Heart right ventricle (tissue), 16 donors: ENCODE measurements at regions not wholly inside any gene's neighbourhood (a gene's known extent, or its start where the extent isn't known, plus 50 kb on each side); places are given as distances from the start of the nearest gene placed in this dataset.

Experiments
- ATAC-seq, 8 donors: fragments of 200-7000 bp; cut with Tn5 transposase; one replicate each; pipeline ENCODE4 v1.9.1; 2020; ENCODE audit warnings: mild to moderate bottlenecking in 8 of 8, moderate library complexity in 8 of 8, moderate number of reproducible peaks in 1 of 8
- DNase-seq, 2 donors: peaks; one replicate each; pipeline ENCODE4 v3.0.0-alpha.2; 2020
- H3K27ac ChIP-seq, 10 donors: fragments of 200-600 bp; sonication (generic) in 2 of 10; one replicate each; pipeline versions ENCODE4 v1.5.0 to v1.8.0; 2020 to 2022; ENCODE audit warnings: mild to moderate bottlenecking in 3 of 10
- H3K27me3 ChIP-seq, 7 donors: fragments of 200-600 bp; one replicate each; pipeline ENCODE4 v1.8.0; 2021 to 2022; ENCODE audit warnings: mild to moderate bottlenecking in 2 of 7
- H3K36me3 ChIP-seq, 9 donors: fragments of 200-600 bp; sonication (generic) in 1 of 9; one replicate each; pipeline versions ENCODE4 v1.5.0 to v1.8.0; 2020 to 2022; ENCODE audit warnings: mild to moderate bottlenecking in 2 of 9
- H3K4me1 ChIP-seq, 9 donors: fragments of 200-600 bp; sonication (generic) in 1 of 9; one replicate each; pipeline versions ENCODE4 v1.5.0 to v1.8.0; 2020 to 2022; ENCODE audit warnings: mild to moderate bottlenecking in 4 of 9
- H3K4me3 ChIP-seq, 10 donors: fragments of 200-600 bp; sonication (generic) in 2 of 10; one replicate each; pipeline versions ENCODE4 v1.5.0 to v1.8.0; 2020 to 2022; ENCODE audit warnings: mild to moderate bottlenecking in 7 of 10, moderate library complexity in 2 of 10
- H3K9me3 ChIP-seq, 11 donors: fragments of 200-600 bp in 10 of 11; sonication (generic) in 2 of 11; one replicate each; pipeline versions ENCODE4 v1.5.0 to v1.8.0; 2013 to 2022; ENCODE audit warnings: mild to moderate bottlenecking in 2 of 11, control low read depth in 1 of 11, moderate library complexity in 1 of 11
- CTCF ChIP-seq, 9 donors: fragments of 200-600 bp; sonication (generic) in 2 of 9; IDR thresholded peaks; one replicate each; pipeline versions ENCODE4 v1.5.0 to v1.8.0; 2021 to 2022; ENCODE audit warnings: antibody characterized with exemption in 9 of 9, mild to moderate bottlenecking in 5 of 9, moderate library complexity in 1 of 9
- WGBS, 2 donors: extraction: QIAGEN DNeasy Blood & Tissue Kit; methylation state at CpG; one replicate each; pipeline ENCODE4 v1.1.7; 2013; ENCODE audit warnings: inconsistent platforms in 1 of 2; 5-methylcytosine and 5-hydroxymethylcytosine counted together
- intact Hi-C, 10 donors: fragments of 100-400 bp; cut with DNase I; formaldehyde crosslinking; loops; one replicate each; pipeline versions ENCODE4 v1.11.1 to v1.14.2; 2022
- donor health status: Arrhythmogenic right ventricular cardiomyopathy.
- donor health status: ischemic (EF 13 %, LVEDD 7.1; RV severe dilation, severe dysfunction).
- donor health status: healthy with polysubstance abuse.
- donor health status: DM: no; HTN: yes; CAD: no.
- donor health status: DM: no; HTN: no; CAD: no.
- donor health status: ischemic (EF 25% LVEDD 6.9; RV normal size, moderate dysfunction).
- donor health status: ischemic (EF 25% LVEDD 5.7; RV mildly dilated, moderate dysfunction).
- donor health status: healthy.
- donor health status: DM: yes; HTN: yes; CAD: no.
- donor health status: Ischemic cardiomyopathy.
- donor health status: ischemic (EF 35%, LVEDD 5.7; RV mildly dilated, moderate dysfunction).
- donor health status: nonischemic (EF 11% LVEDD 7.7; RV severe dilation, severe dysfunction).
- donor health status: DM: yes; HTN: yes; CAD: no.
- donor health status: PGD.
- donor health status: ischemic (EF 29% LVEDD 5.4; RV normal size, mild dysfunction).
- donor health status: nonischemic (EF 23%, LVEDD 6.1; RV moderate dilation, normal function).

DNA sequence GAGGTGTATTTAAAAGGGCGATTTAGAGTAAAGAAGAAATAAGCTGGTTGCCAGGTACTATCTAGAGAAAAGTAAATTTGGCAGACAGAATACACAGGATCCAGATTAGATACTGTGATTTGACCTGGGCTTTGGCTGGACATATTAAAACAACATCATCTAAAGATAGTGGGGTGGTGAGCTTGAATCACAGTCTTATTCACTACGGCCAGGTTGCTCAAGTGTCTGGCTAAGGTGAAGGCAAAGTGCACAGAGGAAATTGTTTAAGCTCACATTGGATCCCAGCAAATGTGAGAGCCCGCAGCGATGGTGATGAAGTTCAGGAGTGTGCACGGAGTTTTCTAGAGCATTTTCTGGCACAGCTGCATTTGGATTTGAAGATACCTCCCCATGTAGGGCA, 398.2 kb upstream of the MEF2C start:
- H3K27me3 ChIP-seq = no peaks in the 10 kb centered on the region
- H3K36me3 ChIP-seq = no peaks in the 10 kb centered on the region
- DNase-seq (no peak), ATAC-seq (no peak)
- H3K27ac ChIP-seq = no peak overlapping the region
- TF ChIP-seq CTCF (IDR thresholded peaks at IDR 0.05) = no peak
- intact Hi-C loops = no loop called here
- WGBS, 2 donors = 76 to 78% methylated on average over 5 of the region's 5 CpGs
- H3K4me1 ChIP-seq = no peaks in the 10 kb centered on the region
- no peak overlapping the region for H3K4me3 ChIP-seq
- H3K9me3 ChIP-seq = no peaks in the 10 kb centered on the region

DNA sequence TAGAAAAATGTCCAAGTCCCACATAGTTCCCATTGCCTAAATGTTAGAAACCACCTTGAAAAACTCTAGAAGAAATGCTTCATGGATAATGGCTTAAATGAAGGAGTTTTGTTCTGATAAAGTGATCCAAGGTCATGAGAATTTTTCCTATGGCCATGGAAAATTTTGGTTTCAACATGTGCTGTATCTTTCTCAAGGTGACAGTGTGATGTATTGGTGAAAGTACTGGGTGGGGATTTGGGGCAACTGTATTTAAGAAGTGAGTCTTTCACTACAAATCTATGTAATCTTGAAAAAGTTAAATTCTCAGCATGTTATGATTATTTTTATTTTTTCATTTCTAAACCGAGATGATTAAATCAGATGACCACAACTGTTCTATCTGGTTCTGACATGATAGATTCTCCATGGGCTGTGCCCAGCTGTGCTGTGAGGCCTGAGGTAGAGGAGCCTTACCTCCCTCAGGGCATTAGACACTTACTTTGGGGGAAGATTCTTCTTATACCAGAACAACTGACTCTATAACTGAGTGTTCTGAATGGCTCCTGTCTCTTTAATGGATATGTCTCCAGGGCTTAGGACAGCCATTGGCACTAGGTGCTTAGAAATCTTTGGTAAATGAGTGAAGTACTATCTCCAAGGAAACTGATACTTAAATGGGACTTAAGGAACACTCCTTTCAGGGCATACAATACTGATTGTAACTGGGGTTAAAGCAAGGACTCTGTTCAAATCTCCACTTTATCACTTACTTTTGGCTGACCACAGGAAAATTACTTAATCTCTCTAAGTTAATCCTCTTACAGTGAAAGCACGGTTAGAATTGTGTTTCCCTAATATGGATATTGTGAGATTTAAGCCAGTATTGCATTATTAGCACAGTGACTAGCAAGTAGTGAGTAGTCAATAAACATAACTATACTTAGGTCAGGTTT, 397.4 kb upstream of the MEF2C start:
- no peaks in the 10 kb centered on the region for H3K9me3 ChIP-seq
- no peaks in the 10 kb centered on the region for H3K27me3 ChIP-seq
- no peak for DNase-seq
- no peaks in the 10 kb centered on the region for H3K4me1 ChIP-seq
- H3K4me3 ChIP-seq = no peak overlapping the region
- no peak overlapping the region for H3K27ac ChIP-seq
- TF ChIP-seq CTCF (IDR thresholded peaks at IDR 0.05) = no peak
- intact Hi-C loops = no loop called here
- no peaks in the 10 kb centered on the region for H3K36me3 ChIP-seq
- 64 to 77% methylated on average over 2 of the region's 2 CpGs for WGBS, 2 donors
- ATAC-seq = no peak

DNA sequence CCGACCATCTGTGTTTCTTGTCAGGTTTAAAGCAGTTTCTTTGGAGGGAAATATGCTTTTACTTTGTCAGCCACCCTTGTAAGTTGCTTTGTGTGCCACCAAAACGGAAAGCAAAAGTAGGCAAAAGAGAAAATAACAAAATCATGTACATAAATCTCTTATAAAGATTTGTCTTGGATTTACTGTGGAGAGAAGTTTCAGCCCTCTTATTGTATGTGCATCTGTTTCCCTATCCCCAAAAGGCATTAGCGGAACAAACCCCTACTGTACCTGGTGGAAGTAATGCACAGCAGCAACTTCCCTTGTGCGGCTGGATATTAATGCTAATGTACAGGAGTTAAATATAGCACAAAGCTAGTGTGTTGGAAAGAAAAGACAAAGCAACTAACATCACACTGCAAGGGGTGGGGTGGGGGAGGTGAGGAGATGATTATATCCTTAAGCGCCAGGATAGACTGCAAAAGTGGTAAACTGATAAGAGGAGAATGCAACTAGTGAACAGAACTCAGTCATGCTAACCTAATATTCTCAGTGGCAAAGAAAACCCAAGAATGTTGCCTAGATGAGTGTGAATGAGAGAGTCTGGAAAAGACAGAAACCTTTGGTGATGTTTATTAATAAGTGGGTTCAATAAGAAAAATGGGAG, 396.5 kb upstream of the MEF2C start:
- Histone ChIP-seq H3K9me3 (no peaks in the 10 kb centered on the region), H3K36me3 (no peaks in the 10 kb centered on the region), H3K27ac (no peak overlapping the region), H3K4me3 (no peak overlapping the region), H3K4me1 (no peaks in the 10 kb centered on the region), H3K27me3 (no peaks in the 10 kb centered on the region)
- no peak for TF ChIP-seq CTCF (IDR thresholded peaks at IDR 0.05)
- ATAC-seq (no peak), DNase-seq (no peak)
- 75 to 76% methylated on average over 5 of the region's 5 CpGs for WGBS, 2 donors
- intact Hi-C loops = no loop called here

DNA sequence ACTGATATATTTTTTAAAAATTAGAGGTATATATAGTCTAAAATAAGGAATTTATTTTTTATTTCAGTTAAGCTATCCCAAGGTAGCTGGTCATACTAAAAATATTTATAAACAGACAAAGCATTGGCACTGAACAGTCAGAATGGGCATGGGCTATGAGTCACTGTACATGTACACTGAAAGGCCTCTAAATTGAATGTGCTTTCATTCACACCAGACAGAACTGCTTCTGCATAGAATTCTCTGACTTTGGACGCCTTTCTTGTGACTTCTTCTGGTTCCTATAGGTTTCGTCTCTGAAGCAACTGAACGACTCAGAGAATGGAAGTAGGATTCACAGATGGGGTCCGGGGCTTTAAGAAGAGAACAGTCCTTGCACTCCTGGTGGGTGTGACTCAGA, 394.8 kb upstream of the MEF2C start:
- Histone ChIP-seq H3K9me3 (no peaks in the 10 kb centered on the region), H3K4me1 (no peaks in the 10 kb centered on the region), H3K36me3 (no peaks in the 10 kb centered on the region), H3K27me3 (no peaks in the 10 kb centered on the region), H3K4me3 (no peak overlapping the region), H3K27ac (no peak overlapping the region)
- intact Hi-C loops = no loop called here
- no peak for TF ChIP-seq CTCF (IDR thresholded peaks at IDR 0.05)
- ATAC-seq = no peak
- WGBS, 2 donors = 96 to 98% methylated on average over 4 of the region's 4 CpGs
- DNase-seq = no peak
